H9 (cell line): ENCODE measurements at regions not wholly inside any gene's neighbourhood (a gene's known extent, or its start where the extent isn't known, plus 50 kb on each side); places are given as distances from the start of the nearest gene placed in this dataset.

Source experiments
- DNase-seq: peaks from one replicate; pipeline ENCODE4 v3.0.0-alpha.2; 2017
- H2AFZ ChIP-seq: one replicate; pipeline ENCODE4 v1.6.1; 2013; ENCODE audit warnings: mild to moderate bottlenecking, low read length, control low read depth, moderate library complexity
- H2AK5ac ChIP-seq: 2 replicates; pipeline ENCODE4 v1.6.1; 2013; ENCODE audit warnings: low read length, control low read depth, mixed read lengths; ENCODE audit not compliant: insufficient read length
- H2BK120ac ChIP-seq: one replicate; pipeline ENCODE4 v1.6.1; 2013; ENCODE audit warnings: low read depth, mild to moderate bottlenecking, low read length, control low read depth, inconsistent platforms; ENCODE audit not compliant: poor library complexity, severe bottlenecking
- H2BK12ac ChIP-seq: 2 replicates; pipeline ENCODE4 v1.6.1; 2013; ENCODE audit warnings: low read length, control low read depth, mixed read lengths, low read depth; ENCODE audit not compliant: insufficient read length
- H2BK15ac ChIP-seq: 2 replicates; pipeline ENCODE4 v1.6.1; 2013; ENCODE audit warnings: low read depth, low read length, control low read depth
- H2BK20ac ChIP-seq: one replicate; pipeline ENCODE4 v1.6.1; 2013; ENCODE audit warnings: low read depth, mild to moderate bottlenecking, low read length, control low read depth, inconsistent platforms; ENCODE audit not compliant: poor library complexity, severe bottlenecking
- H2BK5ac ChIP-seq: 2 replicates; pipeline ENCODE4 v1.6.1; 2013; ENCODE audit warnings: low read length, control low read depth, mixed read lengths; ENCODE audit not compliant: insufficient read length
- H3K14ac ChIP-seq: 2 replicates; pipeline ENCODE4 v1.6.1; 2013; ENCODE audit warnings: low read length, control low read depth; ENCODE audit not compliant: insufficient read depth
- H3K18ac ChIP-seq: 2 replicates; pipeline ENCODE4 v1.6.1; 2013; ENCODE audit warnings: low read depth, mild to moderate bottlenecking, mixed read lengths, low read length, control low read depth; ENCODE audit not compliant: insufficient read length
- H3K23ac ChIP-seq: 2 replicates; pipeline ENCODE4 v1.6.1; 2013; ENCODE audit warnings: low read length, control low read depth, mixed read lengths, low read depth; ENCODE audit not compliant: insufficient read length
- H3K23me2 ChIP-seq: 2 replicates; pipeline ENCODE4 v1.6.1; 2013; ENCODE audit warnings: low read depth, mild to moderate bottlenecking, mixed read lengths, low read length, control low read depth; ENCODE audit not compliant: insufficient read length, poor library complexity, severe bottlenecking
- H3K27ac ChIP-seq: 2 replicates; pipeline ENCODE4 v1.5.1; 2013; ENCODE audit warnings: low read length, control low read depth, mixed read lengths, low read depth; ENCODE audit not compliant: insufficient read length
- H3K27me3 ChIP-seq: 2 replicates; pipeline ENCODE4 v1.6.1; 2013; ENCODE audit warnings: low read length, control low read depth, inconsistent platforms; ENCODE audit not compliant: insufficient read depth
- H3K4ac ChIP-seq: 2 replicates; pipeline ENCODE4 v1.6.1; 2013; ENCODE audit warnings: low read depth, mild to moderate bottlenecking, control low read depth, inconsistent platforms, low read length, moderate library complexity
- H3K4me1 ChIP-seq: 2 replicates; pipeline ENCODE4 v1.6.1; 2013; ENCODE audit warnings: low read length, control low read depth, inconsistent platforms; ENCODE audit not compliant: insufficient read depth
- H3K4me2 ChIP-seq: 2 replicates; pipeline ENCODE4 v1.6.1; 2013; ENCODE audit warnings: low read length, control low read depth, mixed read lengths; ENCODE audit not compliant: insufficient read length, insufficient read depth
- H3K56ac ChIP-seq: 2 replicates; pipeline ENCODE4 v1.6.1; 2013; ENCODE audit warnings: low read depth, mild to moderate bottlenecking, mixed read lengths, low read length, control low read depth; ENCODE audit not compliant: insufficient read length
- H3K79me1 ChIP-seq: 2 replicates; pipeline ENCODE4 v1.6.1; 2013; ENCODE audit warnings: low read depth, mild to moderate bottlenecking, moderate library complexity, low read length, control low read depth, inconsistent platforms; ENCODE audit not compliant: insufficient read depth, poor library complexity, severe bottlenecking
- H3K79me2 ChIP-seq: 2 replicates; pipeline ENCODE4 v1.6.1; 2013; ENCODE audit warnings: low read length, control low read depth, inconsistent platforms; ENCODE audit not compliant: insufficient read depth
- H3K9ac ChIP-seq: 2 replicates; pipeline ENCODE4 v1.6.1; 2013; ENCODE audit warnings: low read length, control low read depth, mixed read lengths; ENCODE audit not compliant: insufficient read length; ENCODE audit errors: extremely low read depth
- H3K9me3 ChIP-seq: one replicate; pipeline ENCODE4 v1.6.1; 2013; ENCODE audit warnings: low read depth, low read length, inconsistent platforms; ENCODE audit not compliant: control insufficient read depth
- H3T11ph ChIP-seq: one replicate; pipeline ENCODE4 v1.6.1; 2013; ENCODE audit warnings: mild to moderate bottlenecking, low read length, control low read depth, inconsistent platforms
- H4K20me1 ChIP-seq: one replicate; pipeline ENCODE4 v1.6.1; 2013; ENCODE audit not compliant: control insufficient read depth, insufficient read length, insufficient read depth
- H4K5ac ChIP-seq: 2 replicates; pipeline ENCODE4 v1.6.1; 2013; ENCODE audit warnings: low read depth, mild to moderate bottlenecking, mixed read lengths, low read length, control low read depth; ENCODE audit not compliant: insufficient read length
- H4K8ac ChIP-seq: replicated peaks from 2 replicates; pipeline ENCODE4 v1.6.1; 2013; ENCODE audit warnings: low read length, control low read depth, mixed read lengths, low read depth; ENCODE audit not compliant: insufficient read length
- H4K91ac ChIP-seq: 2 replicates; pipeline ENCODE4 v1.6.1; 2013; ENCODE audit warnings: low read depth, mild to moderate bottlenecking, moderate library complexity, mixed read lengths, low read length, control low read depth; ENCODE audit not compliant: insufficient read length
- H3K27ac Mint-ChIP-seq, 3 experiments: 2 replicates in 2 of 3; 3 replicates in 1 of 3; pipeline ENCODE4 v1.8.0; 2020 to 2021; ENCODE audit warnings: mixed read lengths in 3 of 3, mild to moderate bottlenecking in 1 of 3, moderate library complexity in 1 of 3
- H3K27me3 Mint-ChIP-seq: 2 replicates; pipeline ENCODE4 v1.8.0; 2021; ENCODE audit warnings: low read depth, mild to moderate bottlenecking, moderate library complexity, mixed read lengths
- H3K36me3 Mint-ChIP-seq, 3 experiments: 2 replicates in 2 of 3; 3 replicates in 1 of 3; pipeline ENCODE4 v1.8.0; 2020 to 2021; ENCODE audit warnings: low read depth in 3 of 3, mixed read lengths in 3 of 3; ENCODE audit not compliant: insufficient read depth in 1 of 3
- H3K4me1 Mint-ChIP-seq, 2 experiments: 2 replicates each; pipeline ENCODE4 v1.8.0; 2020; ENCODE audit warnings: mixed read lengths in 2 of 2
- H3K4me3 Mint-ChIP-seq, 2 experiments: 2 replicates in 1 of 2; 3 replicates in 1 of 2; pipeline ENCODE4 v1.8.0; 2020 to 2021; ENCODE audit warnings: mild to moderate bottlenecking in 2 of 2, mixed read lengths in 2 of 2, moderate library complexity in 1 of 2
- H3K9me3 Mint-ChIP-seq, 2 experiments: 2 replicates in 1 of 2; 3 replicates in 1 of 2; pipeline ENCODE4 v1.8.0; 2020; ENCODE audit warnings: mild to moderate bottlenecking in 2 of 2, mixed read lengths in 2 of 2, moderate library complexity in 1 of 2
- CTCF ChIP-seq: fragments of 200-600 bp; sonication (generic); conservative IDR thresholded peaks from 3 replicates; pipeline ENCODE4 v1.8.0; 2021; ENCODE audit warnings: antibody characterized with exemption, mild to moderate bottlenecking
- WGBS: extraction: QIAGEN DNeasy Blood & Tissue Kit; methylation state at CpG from one replicate; pipeline ENCODE4 v1.1.7; 2013; ENCODE audit warnings: missing lambda C conversion rate, low lambda C conversion rate, mixed read lengths; ENCODE audit not compliant: insufficient read length; ENCODE audit errors: extremely low coverage; 5-methylcytosine and 5-hydroxymethylcytosine counted together

- no peak overlapping the region for H3K27ac Mint-ChIP-seq
- no peak overlapping the region for H3K4me2 ChIP-seq
- no peak overlapping the region for H2BK12ac ChIP-seq
These were observed 89.0 kb downstream of the TMEM18 start for GRCh38 chr2:588074-588645.

More at GRCh38 chr2:588074-588645, 89.0 kb downstream of the TMEM18 start:
- Mint-ChIP-seq H3K4me3 (no peak overlapping the region), H3K27me3 (peaks cover 3% of the 10 kb centered on the region), H3K4me1 (peaks cover 16 to 24% of the 10 kb centered on the region in 2 experiments), H3K36me3 (no peaks in the 10 kb centered on the region), H3K9me3 (no peaks in the 10 kb centered on the region; a peak in 2 of 5 replicates)
- no peak overlapping the region for H3T11ph ChIP-seq
- H4K20me1 ChIP-seq: no peaks in the 10 kb centered on the region
- no peak overlapping the region for H3K9ac ChIP-seq
- no peaks in the 10 kb centered on the region for H3K27me3 ChIP-seq
- H3K27ac ChIP-seq: no peak overlapping the region
- no peak overlapping the region for H3K18ac ChIP-seq
- no peak overlapping the region for H2BK20ac ChIP-seq
- H2BK5ac ChIP-seq: no peak overlapping the region
- H3K23ac ChIP-seq: no peak overlapping the region
- peaks cover 3% of the 10 kb centered on the region; the same call in 1 of the 2 replicates for H3K4me1 ChIP-seq
- TF ChIP-seq CTCF: no peak
- no peak overlapping the region for H4K5ac ChIP-seq
- H3K23me2 ChIP-seq: no peaks in the 10 kb centered on the region
- no peak overlapping the region for H2BK15ac ChIP-seq
- no peak overlapping the region for H3K56ac ChIP-seq
- H3K4ac ChIP-seq: no peak overlapping the region
- no peaks in the 10 kb centered on the region for H3K9me3 ChIP-seq
- DNase-seq: peak; percentile 17
- no peaks in the 10 kb centered on the region for H3K79me2 ChIP-seq
- no peak overlapping the region for H4K8ac ChIP-seq
- no peak overlapping the region for H2AK5ac ChIP-seq
- H2BK120ac ChIP-seq: no peak overlapping the region
- no peak overlapping the region for H4K91ac ChIP-seq
- no CpG with 5 or more reads among the region's 17 CpGs for WGBS
- no peaks in the 10 kb centered on the region for H3K79me1 ChIP-seq
- H3K14ac ChIP-seq: no peak overlapping the region
- H2AFZ ChIP-seq: no peak overlapping the region
